H9 (cell line): ENCODE measurements at regions not wholly inside any gene's neighbourhood (a gene's known extent, or its start where the extent isn't known, plus 50 kb on each side); places are given as distances from the start of the nearest gene placed in this dataset.

Experiments used
- DNase-seq: peaks from one replicate; pipeline ENCODE4 v3.0.0-alpha.2; 2017
- H2AFZ ChIP-seq: one replicate; pipeline ENCODE4 v1.6.1; 2013; ENCODE audit warnings: mild to moderate bottlenecking, low read length, control low read depth, moderate library complexity
- H2AK5ac ChIP-seq: 2 replicates; pipeline ENCODE4 v1.6.1; 2013; ENCODE audit warnings: low read length, control low read depth, mixed read lengths; ENCODE audit not compliant: insufficient read length
- H2BK120ac ChIP-seq: one replicate; pipeline ENCODE4 v1.6.1; 2013; ENCODE audit warnings: low read depth, mild to moderate bottlenecking, low read length, control low read depth, inconsistent platforms; ENCODE audit not compliant: poor library complexity, severe bottlenecking
- H2BK12ac ChIP-seq: 2 replicates; pipeline ENCODE4 v1.6.1; 2013; ENCODE audit warnings: low read length, control low read depth, mixed read lengths, low read depth; ENCODE audit not compliant: insufficient read length
- H2BK15ac ChIP-seq: 2 replicates; pipeline ENCODE4 v1.6.1; 2013; ENCODE audit warnings: low read depth, low read length, control low read depth
- H2BK20ac ChIP-seq: one replicate; pipeline ENCODE4 v1.6.1; 2013; ENCODE audit warnings: low read depth, mild to moderate bottlenecking, low read length, control low read depth, inconsistent platforms; ENCODE audit not compliant: poor library complexity, severe bottlenecking
- H2BK5ac ChIP-seq: 2 replicates; pipeline ENCODE4 v1.6.1; 2013; ENCODE audit warnings: low read length, control low read depth, mixed read lengths; ENCODE audit not compliant: insufficient read length
- H3K14ac ChIP-seq: 2 replicates; pipeline ENCODE4 v1.6.1; 2013; ENCODE audit warnings: low read length, control low read depth; ENCODE audit not compliant: insufficient read depth
- H3K18ac ChIP-seq: 2 replicates; pipeline ENCODE4 v1.6.1; 2013; ENCODE audit warnings: low read depth, mild to moderate bottlenecking, mixed read lengths, low read length, control low read depth; ENCODE audit not compliant: insufficient read length
- H3K23ac ChIP-seq: 2 replicates; pipeline ENCODE4 v1.6.1; 2013; ENCODE audit warnings: low read length, control low read depth, mixed read lengths, low read depth; ENCODE audit not compliant: insufficient read length
- H3K23me2 ChIP-seq: 2 replicates; pipeline ENCODE4 v1.6.1; 2013; ENCODE audit warnings: low read depth, mild to moderate bottlenecking, mixed read lengths, low read length, control low read depth; ENCODE audit not compliant: insufficient read length, poor library complexity, severe bottlenecking
- H3K27ac ChIP-seq: 2 replicates; pipeline ENCODE4 v1.5.1; 2013; ENCODE audit warnings: low read length, control low read depth, mixed read lengths, low read depth; ENCODE audit not compliant: insufficient read length
- H3K27me3 ChIP-seq: 2 replicates; pipeline ENCODE4 v1.6.1; 2013; ENCODE audit warnings: low read length, control low read depth, inconsistent platforms; ENCODE audit not compliant: insufficient read depth
- H3K4ac ChIP-seq: 2 replicates; pipeline ENCODE4 v1.6.1; 2013; ENCODE audit warnings: low read depth, mild to moderate bottlenecking, control low read depth, inconsistent platforms, low read length, moderate library complexity
- H3K4me1 ChIP-seq: 2 replicates; pipeline ENCODE4 v1.6.1; 2013; ENCODE audit warnings: low read length, control low read depth, inconsistent platforms; ENCODE audit not compliant: insufficient read depth
- H3K4me2 ChIP-seq: 2 replicates; pipeline ENCODE4 v1.6.1; 2013; ENCODE audit warnings: low read length, control low read depth, mixed read lengths; ENCODE audit not compliant: insufficient read length, insufficient read depth
- H3K56ac ChIP-seq: 2 replicates; pipeline ENCODE4 v1.6.1; 2013; ENCODE audit warnings: low read depth, mild to moderate bottlenecking, mixed read lengths, low read length, control low read depth; ENCODE audit not compliant: insufficient read length
- H3K79me1 ChIP-seq: 2 replicates; pipeline ENCODE4 v1.6.1; 2013; ENCODE audit warnings: low read depth, mild to moderate bottlenecking, moderate library complexity, low read length, control low read depth, inconsistent platforms; ENCODE audit not compliant: insufficient read depth, poor library complexity, severe bottlenecking
- H3K79me2 ChIP-seq: 2 replicates; pipeline ENCODE4 v1.6.1; 2013; ENCODE audit warnings: low read length, control low read depth, inconsistent platforms; ENCODE audit not compliant: insufficient read depth
- H3K9ac ChIP-seq: 2 replicates; pipeline ENCODE4 v1.6.1; 2013; ENCODE audit warnings: low read length, control low read depth, mixed read lengths; ENCODE audit not compliant: insufficient read length; ENCODE audit errors: extremely low read depth
- H3K9me3 ChIP-seq: one replicate; pipeline ENCODE4 v1.6.1; 2013; ENCODE audit warnings: low read depth, low read length, inconsistent platforms; ENCODE audit not compliant: control insufficient read depth
- H3T11ph ChIP-seq: one replicate; pipeline ENCODE4 v1.6.1; 2013; ENCODE audit warnings: mild to moderate bottlenecking, low read length, control low read depth, inconsistent platforms
- H4K20me1 ChIP-seq: one replicate; pipeline ENCODE4 v1.6.1; 2013; ENCODE audit not compliant: control insufficient read depth, insufficient read length, insufficient read depth
- H4K5ac ChIP-seq: 2 replicates; pipeline ENCODE4 v1.6.1; 2013; ENCODE audit warnings: low read depth, mild to moderate bottlenecking, mixed read lengths, low read length, control low read depth; ENCODE audit not compliant: insufficient read length
- H4K8ac ChIP-seq: replicated peaks from 2 replicates; pipeline ENCODE4 v1.6.1; 2013; ENCODE audit warnings: low read length, control low read depth, mixed read lengths, low read depth; ENCODE audit not compliant: insufficient read length
- H4K91ac ChIP-seq: 2 replicates; pipeline ENCODE4 v1.6.1; 2013; ENCODE audit warnings: low read depth, mild to moderate bottlenecking, moderate library complexity, mixed read lengths, low read length, control low read depth; ENCODE audit not compliant: insufficient read length
- H3K27ac Mint-ChIP-seq, 3 experiments: 2 replicates in 2 of 3; 3 replicates in 1 of 3; pipeline ENCODE4 v1.8.0; 2020 to 2021; ENCODE audit warnings: mixed read lengths in 3 of 3, mild to moderate bottlenecking in 1 of 3, moderate library complexity in 1 of 3
- H3K27me3 Mint-ChIP-seq: 2 replicates; pipeline ENCODE4 v1.8.0; 2021; ENCODE audit warnings: low read depth, mild to moderate bottlenecking, moderate library complexity, mixed read lengths
- H3K36me3 Mint-ChIP-seq, 3 experiments: 2 replicates in 2 of 3; 3 replicates in 1 of 3; pipeline ENCODE4 v1.8.0; 2020 to 2021; ENCODE audit warnings: low read depth in 3 of 3, mixed read lengths in 3 of 3; ENCODE audit not compliant: insufficient read depth in 1 of 3
- H3K4me1 Mint-ChIP-seq, 2 experiments: 2 replicates each; pipeline ENCODE4 v1.8.0; 2020; ENCODE audit warnings: mixed read lengths in 2 of 2
- H3K4me3 Mint-ChIP-seq, 2 experiments: 2 replicates in 1 of 2; 3 replicates in 1 of 2; pipeline ENCODE4 v1.8.0; 2020 to 2021; ENCODE audit warnings: mild to moderate bottlenecking in 2 of 2, mixed read lengths in 2 of 2, moderate library complexity in 1 of 2
- H3K9me3 Mint-ChIP-seq, 2 experiments: 2 replicates in 1 of 2; 3 replicates in 1 of 2; pipeline ENCODE4 v1.8.0; 2020; ENCODE audit warnings: mild to moderate bottlenecking in 2 of 2, mixed read lengths in 2 of 2, moderate library complexity in 1 of 2
- CTCF ChIP-seq: fragments of 200-600 bp; sonication (generic); conservative IDR thresholded peaks from 3 replicates; pipeline ENCODE4 v1.8.0; 2021; ENCODE audit warnings: antibody characterized with exemption, mild to moderate bottlenecking
- WGBS: extraction: QIAGEN DNeasy Blood & Tissue Kit; methylation state at CpG from one replicate; pipeline ENCODE4 v1.1.7; 2013; ENCODE audit warnings: missing lambda C conversion rate, low lambda C conversion rate, mixed read lengths; ENCODE audit not compliant: insufficient read length; ENCODE audit errors: extremely low coverage; 5-methylcytosine and 5-hydroxymethylcytosine counted together

GRCh38 chr1:217133958-217134856 lies 411.0 kb upstream of the ESRRG start:
- no CpG with 5 or more reads among the region's 53 CpGs for WGBS
- Histone ChIP-seq H3K56ac (no peak overlapping the region), H3K14ac (no peak overlapping the region), H3K79me1 (no peaks in the 10 kb centered on the region), H4K8ac (no peak overlapping the region), H4K5ac (no peak overlapping the region), H3K9ac (no peak overlapping the region), H3K23me2 (peaks cover 39% of the 10 kb centered on the region), H3K4me2 (peak overlapping the region; percentile 81), H3K27me3 (peaks cover 74% of the 10 kb centered on the region), H3K79me2 (no peaks in the 10 kb centered on the region), H2BK12ac (no peak overlapping the region), H2BK5ac (no peak overlapping the region), H3K23ac (no peak overlapping the region), H3K27ac (no peak overlapping the region), H2BK20ac (no peak overlapping the region), H4K20me1 (no peaks in the 10 kb centered on the region), H2AFZ (no peak overlapping the region), H3K18ac (no peak overlapping the region), H2AK5ac (no peak overlapping the region), H3K9me3 (no peaks in the 10 kb centered on the region), H2BK15ac (no peak overlapping the region), H3K4me1 (no peaks in the 10 kb centered on the region; the same call in 1 of the 2 replicates), H4K91ac (no peak overlapping the region), H2BK120ac (no peak overlapping the region), H3K4ac (no peak overlapping the region), H3T11ph (no peak overlapping the region)
- Mint-ChIP-seq H3K4me1 (peaks cover 43 to 54% of the 10 kb centered on the region in 2 experiments), H3K27ac (no peak overlapping the region; a peak in 1 of 7 replicates), H3K4me3 (peak overlapping the region; percentile 74 to 98), H3K27me3 (peaks cover 99% of the 10 kb centered on the region), H3K9me3 (peaks cover 0 to 4% of the 10 kb centered on the region in 2 experiments; a peak in 2 of 5 replicates), H3K36me3 (no peaks in the 10 kb centered on the region; a peak in 1 of 7 replicates)
- DNase-seq: peak; percentile 41
- TF ChIP-seq CTCF: no peak
